B cell (primary cell): ENCODE measurements at regions not wholly inside any gene's neighbourhood (a gene's known extent, or its start where the extent isn't known, plus 50 kb on each side); places are given as distances from the start of the nearest gene placed in this dataset.

Experiments
- ATAC-seq: fragments of 200-7000 bp; cut with Tn5 transposase; one replicate; pipeline ENCODE4 v1.10.0; 2021; ENCODE audit warnings: low read depth, mild to moderate bottlenecking, moderate number of reproducible peaks, moderate library complexity
- CTCF ChIA-PET: fragments of 350-600 bp; sonication (Branson Sonifier 250); formaldehyde crosslinking; loops from one replicate; lab custom pipeline; 2021; ENCODE audit warnings: antibody characterized with exemption, inconsistent platforms; lab: Charles Lee
- POLR2A ChIA-PET: fragments of 350-600 bp; sonication (Branson Sonifier 250); formaldehyde crosslinking; loops from one replicate; lab custom pipeline; 2021; ENCODE audit warnings: antibody characterized with exemption; lab: Charles Lee
- DNase-seq: peaks from one replicate; pipeline ENCODE4 v3.0.0; 2013
- H2AFZ ChIP-seq: 2 replicates; pipeline ENCODE4 v1.6.1; 2012; ENCODE audit warnings: mild to moderate bottlenecking, low read depth, low read length; ENCODE audit not compliant: insufficient read depth, poor library complexity, severe bottlenecking
- H3K27ac ChIP-seq, 2 donors: 1 replicate in 1 of 2; 2 replicates in 1 of 2; pipeline ENCODE4 v1.5.1; 2012 to 2013; ENCODE audit warnings: low read length in 2 of 2, mild to moderate bottlenecking in 2 of 2, moderate library complexity in 1 of 2
- H3K27me3 ChIP-seq, 4 experiments: fragments of 200-600 bp in 1 of 4; sonication (generic) in 1 of 4; replicated peaks in 1 of 4; 1 replicate in 2 of 4; 2 replicates in 2 of 4; pipeline versions ENCODE4 v1.6.1 to v1.7.0; 2013 to 2016; ENCODE audit warnings: low read length in 3 of 4, mild to moderate bottlenecking in 2 of 4, mixed read lengths in 1 of 4, moderate library complexity in 1 of 4; ENCODE audit not compliant: insufficient read depth in 4 of 4, control insufficient read depth in 3 of 4; ENCODE audit errors: control extremely low read depth in 1 of 4
- H3K36me3 ChIP-seq, 2 experiments: replicated peaks in 1 of 2; 1 replicate in 1 of 2; 2 replicates in 1 of 2; pipeline versions ENCODE4 v1.6.1 to v1.7.1; 2013; ENCODE audit warnings: low read length in 1 of 2; ENCODE audit not compliant: insufficient read depth in 2 of 2, control insufficient read depth in 1 of 2; ENCODE audit errors: control extremely low read depth in 1 of 2, extremely low read depth in 1 of 2
- H3K4me1 ChIP-seq, 2 donors: fragments of 200-600 bp in 1 of 2; sonication (generic) in 1 of 2; 1 replicate in 1 of 2; 2 replicates in 1 of 2; pipeline versions ENCODE4 v1.5.1 to v1.6.1; 2013 to 2017; ENCODE audit warnings: low read length in 2 of 2; ENCODE audit not compliant: control insufficient read depth in 2 of 2, insufficient read depth in 2 of 2
- H3K4me2 ChIP-seq: replicated peaks from 2 replicates; pipeline ENCODE3; 2012; ENCODE audit warnings: mild to moderate bottlenecking, low read depth, low read length; ENCODE audit not compliant: poor library complexity, severe bottlenecking
- H3K4me3 ChIP-seq, 5 experiments: fragments of 200-600 bp in 1 of 5; sonication (generic) in 1 of 5; 1 replicate in 3 of 5; 2 replicates in 2 of 5; pipeline versions ENCODE4 v1.5.1 to v1.7.0; 2011 to 2016; ENCODE audit warnings: low read length in 4 of 5, mild to moderate bottlenecking in 4 of 5, low read depth in 2 of 5, control low read depth in 1 of 5, moderate library complexity in 1 of 5; ENCODE audit not compliant: insufficient read depth in 1 of 5; ENCODE audit errors: control extremely low read depth in 1 of 5, extremely low read depth in 1 of 5
- H3K79me2 ChIP-seq: fragments of 200-600 bp; sonication (generic); one replicate; pipeline ENCODE4 v1.6.0; 2016; ENCODE audit warnings: low read length; ENCODE audit not compliant: control insufficient read depth, insufficient read depth
- H3K9ac ChIP-seq: fragments of 200-600 bp; sonication (generic); 2 replicates; pipeline ENCODE4 v1.6.1; 2017; ENCODE audit warnings: mild to moderate bottlenecking, low read length, moderate library complexity
- H3K9me3 ChIP-seq, 3 donors: one replicate each; pipeline versions ENCODE4 v1.6.1 to v1.7.1; 2013; ENCODE audit warnings: low read length in 2 of 3; ENCODE audit not compliant: control insufficient read depth in 2 of 3, insufficient read depth in 1 of 3; ENCODE audit errors: control extremely low read depth in 1 of 3
- H4K20me1 ChIP-seq: 2 replicates; pipeline ENCODE4 v1.6.0; 2012; ENCODE audit warnings: mild to moderate bottlenecking, low read length; ENCODE audit not compliant: insufficient read depth, control insufficient read depth, poor library complexity, severe bottlenecking
- H3K27ac Mint-ChIP-seq: one replicate; pipeline ENCODE4 v1.8.0; 2021; ENCODE audit warnings: mixed read lengths
- H3K27me3 Mint-ChIP-seq: one replicate; pipeline ENCODE4 v1.8.0; 2021; ENCODE audit warnings: mixed read lengths
- H3K4me1 Mint-ChIP-seq: one replicate; pipeline ENCODE4 v1.8.0; 2021; ENCODE audit warnings: mixed read lengths
- H3K4me3 Mint-ChIP-seq: one replicate; pipeline ENCODE4 v1.8.0; 2021; ENCODE audit warnings: mixed read lengths
- H3K9me3 Mint-ChIP-seq: one replicate; pipeline ENCODE4 v1.8.0; 2022; ENCODE audit warnings: mixed read lengths; ENCODE audit not compliant: insufficient read depth
- EZH2 ChIP-seq: IDR thresholded peaks from 2 replicates; pipeline ENCODE4 v1.6.1; 2012; ENCODE audit warnings: borderline replicate concordance, low read depth, mild to moderate bottlenecking, moderate library complexity, low read length; ENCODE audit not compliant: insufficient read depth, poor library complexity, severe bottlenecking
- WGBS: methylation state at CpG from one replicate; pipeline ENCODE4 v1.1.5; 2013; ENCODE audit warnings: missing lambda C conversion rate; ENCODE audit not compliant: insufficient coverage; 5-methylcytosine and 5-hydroxymethylcytosine counted together
- intact Hi-C: fragments of 100-400 bp; cut with micrococcal nuclease; formaldehyde crosslinking; loops from one replicate; pipeline ENCODE4 v1.10.0; 2022
- TF ChIP-seq, protein P1 (sequence below): fragments of 200-600 bp; IDR thresholded peaks from one replicate; pipeline ENCODE4 v1.8.0; 2022; ENCODE audit warnings: antibody characterized with exemption, mild to moderate bottlenecking

DNA sequence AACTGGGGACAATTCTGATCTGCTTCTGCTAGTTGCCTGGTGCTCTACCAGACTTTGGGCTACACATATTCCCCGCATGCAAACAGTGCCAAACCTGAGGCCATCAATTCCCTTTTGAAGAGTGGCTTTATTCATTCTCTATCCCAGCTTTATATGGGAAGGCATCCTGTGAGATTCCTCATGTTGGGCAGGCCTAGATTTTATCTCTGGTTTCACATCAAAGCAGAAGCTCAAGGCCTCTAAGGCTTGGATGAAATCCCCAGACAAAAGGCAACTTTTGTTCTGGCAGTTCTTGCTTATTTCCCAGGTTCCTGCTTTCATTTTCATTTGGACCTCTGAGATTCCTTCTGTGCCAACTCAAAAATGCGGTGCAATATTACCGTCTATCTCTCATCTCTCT, 648.8 kb downstream of the QKI start:
- Histone ChIP-seq H2AFZ (no peak overlapping the region), H3K27me3 (peaks cover 0 to 2% (median 0%) of the 10 kb centered on the region in 4 experiments), H3K4me1 (no peaks in the 10 kb centered on the region), H3K4me3 (no peak overlapping the region), H4K20me1 (no peaks in the 10 kb centered on the region), H3K4me2 (no peak overlapping the region), H3K9me3 (no peaks in the 10 kb centered on the region), H3K36me3 (no peaks in the 10 kb centered on the region), H3K27ac (no peak overlapping the region), H3K79me2 (no peaks in the 10 kb centered on the region), H3K9ac (no peak overlapping the region)
- ATAC-seq = no peak
- CTCF ChIA-PET = no interaction called here
- POLR2A ChIA-PET = no interaction called here
- Mint-ChIP-seq H3K27ac (no peak overlapping the region), H3K9me3 (no peaks in the 10 kb centered on the region), H3K4me3 (no peak overlapping the region), H3K4me1 (no peaks in the 10 kb centered on the region), H3K27me3 (no peaks in the 10 kb centered on the region)
- intact Hi-C loops = no loop called here
- 100% methylated on average over 1 of the region's 3 CpGs for WGBS
- DNase-seq = no peak
- no peak for TF ChIP-seq EZH2
- TF ChIP-seq, protein P1, sequence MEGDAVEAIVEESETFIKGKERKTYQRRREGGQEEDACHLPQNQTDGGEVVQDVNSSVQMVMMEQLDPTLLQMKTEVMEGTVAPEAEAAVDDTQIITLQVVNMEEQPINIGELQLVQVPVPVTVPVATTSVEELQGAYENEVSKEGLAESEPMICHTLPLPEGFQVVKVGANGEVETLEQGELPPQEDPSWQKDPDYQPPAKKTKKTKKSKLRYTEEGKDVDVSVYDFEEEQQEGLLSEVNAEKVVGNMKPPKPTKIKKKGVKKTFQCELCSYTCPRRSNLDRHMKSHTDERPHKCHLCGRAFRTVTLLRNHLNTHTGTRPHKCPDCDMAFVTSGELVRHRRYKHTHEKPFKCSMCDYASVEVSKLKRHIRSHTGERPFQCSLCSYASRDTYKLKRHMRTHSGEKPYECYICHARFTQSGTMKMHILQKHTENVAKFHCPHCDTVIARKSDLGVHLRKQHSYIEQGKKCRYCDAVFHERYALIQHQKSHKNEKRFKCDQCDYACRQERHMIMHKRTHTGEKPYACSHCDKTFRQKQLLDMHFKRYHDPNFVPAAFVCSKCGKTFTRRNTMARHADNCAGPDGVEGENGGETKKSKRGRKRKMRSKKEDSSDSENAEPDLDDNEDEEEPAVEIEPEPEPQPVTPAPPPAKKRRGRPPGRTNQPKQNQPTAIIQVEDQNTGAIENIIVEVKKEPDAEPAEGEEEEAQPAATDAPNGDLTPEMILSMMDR = no peak

DNA sequence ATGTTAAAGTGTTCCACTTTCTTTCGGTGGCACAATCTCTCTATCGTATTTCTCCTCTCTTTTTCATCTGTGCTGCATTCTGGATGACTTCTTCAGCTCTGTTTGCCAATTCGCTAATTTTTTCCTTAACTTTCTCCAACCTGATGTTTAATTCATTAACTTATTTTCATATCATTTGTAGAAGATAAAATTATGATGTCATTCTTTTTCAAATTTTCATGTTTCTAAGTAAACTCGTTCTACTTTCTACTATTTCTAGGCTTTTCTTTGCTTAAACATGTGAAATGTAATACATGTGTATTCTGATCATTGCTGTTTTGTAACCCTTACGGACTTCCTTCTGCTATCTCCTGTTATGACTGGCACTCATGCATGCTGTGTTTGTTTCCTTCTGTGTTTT, 648.4 kb downstream of the QKI start:
- no peak overlapping the region for H3K4me3 ChIP-seq
- no peaks in the 10 kb centered on the region for H3K27me3 Mint-ChIP-seq
- H3K27ac ChIP-seq = no peak overlapping the region
- ATAC-seq (no peak), DNase-seq (no peak)
- no peak overlapping the region for H3K9ac ChIP-seq
- no peaks in the 10 kb centered on the region for H3K9me3 ChIP-seq
- no peak overlapping the region for H3K4me2 ChIP-seq
- H3K36me3 ChIP-seq = no peaks in the 10 kb centered on the region
- no peak overlapping the region for H3K4me3 Mint-ChIP-seq
- H3K27ac Mint-ChIP-seq = no peak overlapping the region
- intact Hi-C loops = no loop called here
- no peaks in the 10 kb centered on the region for H3K9me3 Mint-ChIP-seq
- H3K4me1 ChIP-seq = no peaks in the 10 kb centered on the region
- POLR2A ChIA-PET = no interaction called here
- no peaks in the 10 kb centered on the region for H4K20me1 ChIP-seq
- TF ChIP-seq, protein P1 = no peak
- TF ChIP-seq EZH2 = no peak
- no peaks in the 10 kb centered on the region for H3K79me2 ChIP-seq
- H3K27me3 ChIP-seq = peaks cover 0 to 2% (median 0%) of the 10 kb centered on the region in 4 experiments
- no peaks in the 10 kb centered on the region for H3K4me1 Mint-ChIP-seq
- CTCF ChIA-PET = no interaction called here
- H2AFZ ChIP-seq = no peak overlapping the region
- no CpG with 5 or more reads among the region's 5 CpGs for WGBS
